GOT3 (cell line): ENCODE measurements at regions not wholly inside any gene's neighbourhood (a gene's known extent, or its start where the extent isn't known, plus 50 kb on each side); places are given as distances from the start of the nearest gene placed in this dataset.

Experiments used
- DNase-seq: peaks from one replicate; lab custom pipeline; 2025; ENCODE audit warnings: mixed read lengths; lab: John Stamatoyannopoulos, UW

GRCh38 chr2:15794608-15795134 lies 145.7 kb upstream of the MYCN start:
- no peak for DNase-seq

DNA sequence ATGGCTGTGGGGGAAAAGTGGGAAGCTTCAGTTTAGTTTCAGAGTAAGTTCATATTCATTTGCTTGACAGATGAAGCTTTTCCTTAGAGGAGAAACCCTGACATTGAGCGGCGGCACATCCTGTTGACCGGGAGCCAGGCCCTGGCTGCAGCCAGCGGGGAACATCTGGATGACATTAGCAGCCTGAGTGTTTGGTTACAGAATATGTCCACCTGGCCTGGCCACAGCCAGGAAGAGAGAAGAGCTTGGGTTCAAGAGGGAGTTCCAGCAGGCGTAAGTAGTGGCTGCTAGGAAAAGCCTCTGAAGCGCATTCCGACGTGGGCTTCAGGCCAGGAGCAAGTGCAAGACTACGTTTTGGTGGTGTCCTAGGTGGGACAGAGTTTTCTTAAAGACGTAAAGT lies 144.9 kb upstream of the MYCN start:
- DNase-seq: no peak

- DNase-seq: no peak
These were observed 144.0 kb upstream of the MYCN start for GRCh38 chr2:15796167-15796942.

DNA sequence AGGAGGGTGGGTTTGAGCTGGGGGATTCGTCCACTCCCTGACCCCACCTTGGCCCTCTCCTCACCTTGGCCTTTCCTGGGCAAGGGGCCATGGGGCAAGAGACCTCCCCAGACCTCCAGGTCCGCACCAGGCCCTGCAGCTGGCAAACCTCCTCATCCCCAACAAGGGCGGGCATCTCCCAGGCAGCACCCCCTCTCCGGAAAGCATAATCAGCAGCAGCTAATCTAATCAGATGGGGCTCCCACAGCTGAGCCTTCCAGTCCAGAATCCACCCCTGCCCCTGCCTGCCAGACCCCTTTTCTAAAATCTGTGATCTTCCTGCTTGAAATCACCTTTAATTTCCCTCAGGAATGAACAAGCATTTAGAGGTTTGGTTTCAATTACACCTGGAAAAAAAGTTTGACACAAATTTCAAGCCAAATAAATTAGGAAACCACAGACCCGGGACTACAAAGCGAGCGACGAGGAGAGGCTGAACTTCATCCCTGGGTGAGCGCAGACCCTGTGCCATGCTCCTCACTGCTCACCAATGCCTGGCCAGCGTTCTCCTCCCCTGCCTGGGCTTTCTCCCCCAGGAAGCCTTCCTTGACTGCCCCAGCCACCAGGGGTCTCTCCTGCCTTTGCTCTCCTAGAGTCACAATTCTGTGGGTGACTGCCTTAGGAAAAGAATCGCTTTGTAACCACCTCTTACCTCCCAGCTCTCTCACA lies 143.0 kb upstream of the MYCN start:
- no peak for DNase-seq

DNA sequence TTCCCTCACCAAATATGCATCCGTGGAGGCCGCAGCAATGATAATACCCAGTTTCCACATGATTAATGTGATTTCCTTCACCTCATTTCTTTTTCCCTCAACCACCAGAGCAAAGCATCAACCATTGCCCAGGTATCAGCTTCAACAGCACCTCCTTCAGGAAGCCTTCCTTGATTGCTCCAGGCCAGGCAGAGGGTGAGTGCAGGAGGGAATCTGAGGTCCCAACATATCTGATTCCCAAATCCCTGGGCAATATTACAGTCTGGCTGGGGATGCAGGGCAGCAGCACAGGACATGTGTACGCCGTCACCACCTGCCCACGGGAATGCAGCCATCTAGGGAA lies 142.4 kb upstream of the MYCN start:
- DNase-seq: no peak

- DNase-seq: no peak
These were observed 141.5 kb upstream of the MYCN start for GRCh38 chr2:15798701-15799431.

DNA sequence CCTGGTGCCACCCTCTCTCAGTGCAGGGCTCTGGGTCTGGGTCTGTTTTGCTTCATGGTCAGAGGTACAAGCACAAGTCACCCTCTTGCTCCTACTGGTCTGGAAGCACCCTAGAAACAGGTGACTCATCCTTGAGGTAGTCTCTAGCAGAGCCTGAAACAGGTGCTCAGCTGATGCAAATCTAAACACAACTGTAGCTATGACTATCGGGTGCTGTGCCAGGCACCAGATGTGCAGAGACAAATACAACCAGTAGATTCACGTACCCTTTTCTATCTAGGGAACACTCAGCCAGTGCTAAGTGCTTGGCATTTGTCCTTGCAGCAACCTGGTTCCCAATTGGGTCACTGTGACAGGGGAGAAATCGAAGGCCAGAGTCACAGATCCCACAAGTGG lies 140.9 kb upstream of the MYCN start:
- no peak for DNase-seq

DNA sequence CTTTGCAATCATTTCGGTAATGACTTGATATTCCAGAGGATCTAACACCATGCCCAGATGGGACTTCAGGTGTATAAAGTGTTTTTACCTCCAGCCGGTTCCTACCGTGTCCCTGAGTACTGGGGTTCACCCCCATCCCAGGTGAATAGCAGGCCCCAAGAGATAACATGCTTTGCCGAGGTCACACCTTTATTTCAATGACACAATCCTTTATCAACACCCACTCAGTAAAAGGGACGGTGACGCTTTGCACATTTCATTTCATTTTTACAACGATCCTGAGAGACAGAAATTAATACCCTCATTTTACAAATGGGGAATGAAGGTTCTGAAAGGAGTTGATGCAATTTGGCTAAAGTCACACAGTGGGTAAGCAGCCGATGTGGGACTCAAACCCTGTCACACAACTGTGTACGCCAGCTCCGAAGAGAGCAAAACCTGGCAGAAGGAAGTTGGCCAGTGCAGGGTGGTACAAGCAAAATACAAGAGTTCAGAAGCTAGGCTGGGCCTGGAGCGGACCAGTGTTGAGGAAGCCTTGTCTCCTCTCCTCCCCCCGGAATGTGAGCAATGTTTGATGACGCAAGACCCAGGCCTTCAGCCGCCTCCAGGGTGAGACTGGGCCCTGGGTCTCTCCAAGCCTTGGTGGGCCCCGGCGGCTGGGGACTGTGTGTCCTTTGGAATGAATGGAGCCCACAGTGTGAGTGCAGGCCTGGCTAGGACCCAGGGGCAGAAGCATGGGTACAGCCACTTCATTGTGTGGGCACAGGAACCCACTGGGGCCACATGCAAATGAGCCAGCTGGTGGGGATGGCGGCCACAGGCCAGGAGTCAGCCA lies 139.6 kb upstream of the MYCN start:
- DNase-seq: no peak

DNA sequence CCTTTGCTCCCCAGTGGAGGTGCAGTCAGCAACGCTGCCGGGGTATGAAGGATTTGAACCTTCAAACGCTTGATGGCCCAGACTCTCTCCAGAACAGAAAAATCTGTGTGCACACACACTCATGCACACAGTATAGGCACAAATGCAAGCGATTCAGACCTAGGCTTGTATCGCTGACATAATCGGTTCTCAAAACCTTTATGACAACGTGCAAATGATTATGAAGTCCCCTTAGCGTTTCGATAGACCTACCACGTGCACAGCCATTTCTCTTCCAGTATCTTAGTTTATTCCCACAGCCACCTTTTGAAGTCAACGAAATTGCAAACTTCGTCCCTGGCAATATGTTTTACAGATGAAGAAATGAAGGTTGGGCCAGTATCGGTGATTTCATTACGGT lies 138.9 kb upstream of the MYCN start:
- no peak for DNase-seq

- no peak for DNase-seq
These were observed 138.4 kb upstream of the MYCN start for GRCh38 chr2:15801904-15802303.

DNA sequence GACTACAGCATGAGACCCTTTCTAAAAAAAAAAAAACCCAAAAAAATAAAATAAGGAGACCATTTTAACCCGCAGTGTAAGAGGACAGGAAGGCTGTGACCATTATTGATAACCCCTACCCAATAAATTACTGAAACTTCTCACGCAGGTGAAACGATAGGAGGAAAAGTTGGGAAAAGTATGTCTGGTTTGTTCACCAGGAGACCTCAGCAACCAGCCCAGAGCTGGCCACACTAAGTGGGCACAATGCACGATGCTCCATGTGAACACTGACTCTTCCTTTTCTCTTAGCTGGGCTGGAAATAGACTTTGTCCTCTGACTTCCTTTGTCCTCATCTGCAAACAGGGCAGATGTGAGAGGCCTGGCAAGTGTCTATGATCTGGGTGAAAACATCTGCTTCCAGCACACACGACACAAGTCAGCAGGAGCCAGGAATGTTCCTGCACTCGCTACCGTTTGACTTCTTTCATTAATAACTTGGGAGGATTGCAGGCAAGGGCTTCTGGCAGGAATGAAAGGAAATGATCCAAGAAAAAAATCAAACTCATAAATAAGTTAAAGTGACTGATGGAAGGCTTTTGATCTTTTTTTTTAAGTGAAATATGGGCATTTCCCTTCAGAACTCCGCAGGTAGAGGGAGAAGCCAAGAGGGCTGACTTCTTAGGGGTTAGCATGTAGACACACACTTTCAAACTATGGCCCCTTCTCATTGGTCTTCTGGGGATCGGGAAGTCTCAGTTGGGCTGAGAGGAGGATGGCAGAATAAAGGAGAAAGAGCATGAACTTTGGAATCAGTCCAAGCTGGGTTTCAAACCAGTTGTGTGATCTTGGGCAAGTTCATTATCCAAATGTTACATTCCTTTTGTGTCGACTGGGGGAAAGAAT lies 137.4 kb upstream of the MYCN start:
- DNase-seq: no peak

DNA sequence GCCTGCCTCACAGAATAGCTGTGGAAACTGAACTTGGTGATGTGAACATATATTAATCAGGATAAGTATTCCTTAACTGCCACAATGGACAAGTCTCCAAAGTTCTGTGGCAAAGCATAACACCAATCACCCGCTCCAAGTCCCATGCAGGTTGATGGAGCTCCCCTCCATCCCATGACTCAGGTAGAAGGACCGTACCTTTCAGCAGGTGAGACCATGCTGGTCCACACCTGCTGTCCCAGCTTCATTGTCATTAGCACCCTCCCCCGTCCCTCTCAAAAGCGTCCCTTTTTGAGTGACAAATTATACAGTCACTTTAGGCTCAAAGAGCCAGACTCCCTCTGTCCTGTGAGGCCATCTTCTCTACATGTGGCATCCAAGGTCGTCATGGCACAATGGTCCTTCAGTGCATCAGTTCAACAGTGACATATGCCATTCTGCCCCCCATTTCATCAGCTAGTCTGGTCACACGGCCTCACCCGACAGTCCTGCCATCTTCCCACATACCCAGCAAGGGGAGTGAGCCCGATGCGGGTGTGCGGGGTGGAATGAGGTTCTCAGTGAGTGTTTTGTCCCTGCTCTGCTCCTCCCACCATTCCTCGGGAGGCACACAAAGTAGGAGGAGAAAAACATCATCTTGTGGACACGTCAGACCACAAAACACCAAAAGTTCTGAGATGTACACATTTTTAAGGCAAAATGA lies 136.7 kb upstream of the MYCN start:
- no peak for DNase-seq

GRCh38 chr2:15804246-15804619 lies 136.1 kb upstream of the MYCN start:
- DNase-seq: no peak

DNA sequence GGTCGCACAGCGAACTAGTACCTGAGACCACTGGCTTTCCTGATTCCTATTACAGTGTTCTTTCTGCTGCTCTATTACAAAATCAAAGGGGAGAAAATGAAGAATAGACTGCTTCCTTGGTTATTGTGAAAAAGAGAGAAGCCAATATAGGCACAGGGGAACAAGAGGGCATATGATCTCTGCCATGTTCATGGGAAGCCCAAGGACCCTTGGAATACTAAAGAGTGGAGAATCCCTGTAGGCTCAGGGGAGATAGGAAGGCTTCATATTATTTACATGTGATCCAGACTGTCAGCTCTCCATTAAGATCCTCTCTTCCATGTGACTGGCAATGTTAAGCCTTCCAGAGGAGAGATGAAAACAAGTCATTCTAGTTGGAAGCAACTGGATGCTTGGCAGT lies 135.7 kb upstream of the MYCN start:
- no peak for DNase-seq

GRCh38 chr2:15805206-15805605 lies 135.1 kb upstream of the MYCN start:
- no peak for DNase-seq

DNA sequence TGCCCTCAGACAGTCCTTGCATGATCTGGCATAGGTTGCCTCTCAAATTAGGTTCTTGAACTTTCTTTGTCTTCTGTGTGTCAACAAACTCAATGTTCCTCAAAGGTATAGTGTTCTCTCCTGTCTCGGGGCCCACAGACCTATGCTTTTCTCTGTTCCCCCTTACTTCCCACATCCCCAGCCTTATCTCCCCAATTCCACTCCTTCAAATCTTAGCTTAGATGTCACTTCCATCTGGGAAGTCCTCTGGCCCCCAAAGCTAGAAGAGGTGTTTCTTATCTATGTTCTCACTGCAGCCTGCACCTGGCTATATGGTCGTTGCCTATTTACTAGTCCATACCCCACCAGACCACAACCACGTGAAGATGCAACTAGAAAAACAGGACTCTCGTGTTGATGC lies 134.6 kb upstream of the MYCN start:
- DNase-seq: no peak

DNA sequence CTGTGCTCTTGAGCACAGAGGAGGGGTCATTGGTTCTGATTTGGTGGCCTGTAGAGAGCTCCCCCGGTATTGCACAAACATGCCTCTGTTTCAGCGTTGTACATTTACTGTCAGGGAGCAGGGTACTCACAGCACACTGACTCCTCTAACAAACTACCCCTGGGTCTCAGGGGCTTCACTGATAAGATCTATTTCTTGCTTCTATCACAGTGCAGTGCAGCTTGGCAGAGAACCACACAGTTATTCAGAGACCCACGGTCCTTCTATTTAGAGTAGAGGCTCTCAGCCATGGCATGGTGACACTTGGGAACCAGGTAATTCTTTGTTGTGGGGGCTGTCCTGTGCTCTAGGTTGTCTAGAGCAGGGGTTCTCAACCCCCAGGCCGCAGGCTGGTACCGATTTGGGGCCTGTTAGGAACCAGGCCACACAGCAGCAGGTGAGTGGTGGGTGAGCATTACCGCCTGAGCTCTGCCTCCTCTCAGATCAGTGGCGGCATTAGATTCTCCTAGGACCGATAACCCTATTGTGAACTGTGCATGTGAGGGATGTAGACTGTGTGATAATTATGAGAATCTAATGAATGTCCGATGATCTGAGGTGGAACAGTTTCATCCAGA lies 133.4 kb upstream of the MYCN start:
- DNase-seq: no peak

- no peak for DNase-seq
These were observed 132.7 kb upstream of the MYCN start for GRCh38 chr2:15807418-15808203.
